ENCODE measurements at regions not wholly inside any gene's neighbourhood (a gene's known extent, or its start where the extent isn't known, plus 50 kb on each side); places are given as distances from the start of the nearest gene placed in this dataset.

GRCh38 chr1:175870217-175870616 is 126.8 kb upstream of the TNR start:
- DNase-seq (ENCODE audit: extremely low read depth in 1 of 11, low read depth in 9 of 11, low spot score in 4 of 11), result no peak

- DNase-seq (ENCODE audit: extremely low read depth in 1 of 11, low read depth in 9 of 11, low spot score in 4 of 11), result no peak
Observed at GRCh38 chr1:175866776-175867175, 123.4 kb upstream of the TNR start.

GRCh38 chr1:175865041-175865766 is 121.8 kb upstream of the TNR start:
- peak in 2 of 11 donors; percentile 10 for DNase-seq (ENCODE audit: extremely low read depth in 1 of 11, low read depth in 9 of 11, low spot score in 4 of 11)

- DNase-seq (ENCODE audit: extremely low read depth in 1 of 11, low read depth in 9 of 11, low spot score in 4 of 11), result no peak
Observed at GRCh38 chr1:175864625-175865024, 121.2 kb upstream of the TNR start.

GRCh38 chr1:175864183-175864582 is 120.8 kb upstream of the TNR start:
- DNase-seq (ENCODE audit: extremely low read depth in 1 of 11, low read depth in 9 of 11, low spot score in 4 of 11), result no peak

GRCh38 chr1:175863299-175864050 is 120.1 kb upstream of the TNR start:
- no peak for DNase-seq (ENCODE audit: extremely low read depth in 1 of 11, low read depth in 9 of 11, low spot score in 4 of 11)

- no peak for DNase-seq (ENCODE audit: extremely low read depth in 1 of 11, low read depth in 9 of 11, low spot score in 4 of 11)
Observed at GRCh38 chr1:175862408-175862807, 119.0 kb upstream of the TNR start.

GRCh38 chr1:175861626-175862367 is 118.4 kb upstream of the TNR start:
- no peak for DNase-seq (ENCODE audit: extremely low read depth in 1 of 11, low read depth in 9 of 11, low spot score in 4 of 11)

GRCh38 chr1:175857756-175858155 is 114.4 kb upstream of the TNR start:
- DNase-seq (ENCODE audit: extremely low read depth in 1 of 11, low read depth in 9 of 11, low spot score in 4 of 11), result no peak

- no peak for DNase-seq (ENCODE audit: extremely low read depth in 1 of 11, low read depth in 9 of 11, low spot score in 4 of 11)
Observed at GRCh38 chr1:175853681-175854080, 110.3 kb upstream of the TNR start.

GRCh38 chr1:175851749-175852148 is 108.4 kb upstream of the TNR start:
- no peak for DNase-seq (ENCODE audit: extremely low read depth in 1 of 11, low read depth in 9 of 11, low spot score in 4 of 11)

- DNase-seq (ENCODE audit: extremely low read depth in 1 of 11, low read depth in 9 of 11, low spot score in 4 of 11), result no peak
Observed at GRCh38 chr1:175848329-175848728, 104.9 kb upstream of the TNR start.

GRCh38 chr1:175845985-175846384 is 102.6 kb upstream of the TNR start:
- no peak for DNase-seq (ENCODE audit: extremely low read depth in 1 of 11, low read depth in 9 of 11, low spot score in 4 of 11)

GRCh38 chr1:175845338-175845737 is 101.9 kb upstream of the TNR start:
- DNase-seq (ENCODE audit: extremely low read depth in 1 of 11, low read depth in 9 of 11, low spot score in 4 of 11), result no peak

GRCh38 chr1:175844877-175845276 is 101.5 kb upstream of the TNR start:
- no peak for DNase-seq (ENCODE audit: extremely low read depth in 1 of 11, low read depth in 9 of 11, low spot score in 4 of 11)

- DNase-seq (ENCODE audit: extremely low read depth in 1 of 11, low read depth in 9 of 11, low spot score in 4 of 11), result no peak
Observed at GRCh38 chr1:175842550-175842949, 99.2 kb upstream of the TNR start.

GRCh38 chr1:175841738-175842187 is 98.4 kb upstream of the TNR start:
- peak in 3 of 11 donors; percentile 7 to 27 (median 11) for DNase-seq (ENCODE audit: extremely low read depth in 1 of 11, low read depth in 9 of 11, low spot score in 4 of 11)

GRCh38 chr1:175840787-175841186 is 97.4 kb upstream of the TNR start:
- no peak for DNase-seq (ENCODE audit: extremely low read depth in 1 of 11, low read depth in 9 of 11, low spot score in 4 of 11)

- no peak for DNase-seq (ENCODE audit: extremely low read depth in 1 of 11, low read depth in 9 of 11, low spot score in 4 of 11)
Observed at GRCh38 chr1:175839779-175840669, 96.6 kb upstream of the TNR start.

Data from renal cortex interstitium (tissue), 11 donors.